NCI-H2196 (cell line): ENCODE measurements at regions not wholly inside any gene's neighbourhood (a gene's known extent, or its start where the extent isn't known, plus 50 kb on each side); places are given as distances from the start of the nearest gene placed in this dataset.
"Not testable (repeated sequence)": the region's sequence is repeated elsewhere in the genome, so short reads cannot be mapped to it uniquely, and the experiment has no call there.

ENCODE experiments used
- DNase-seq: peaks from one replicate; lab custom pipeline; 2025; ENCODE audit not compliant: unreplicated experiment; lab: John Stamatoyannopoulos, UW

- DNase-seq = not testable (repeated sequence)
These were observed 118.5 kb upstream of the RADX start for GRCh38 chrX:106493210-106493816.

GRCh38 chrX:106499473-106499872 lies 112.3 kb upstream of the RADX start:
- no peak for DNase-seq

GRCh38 chrX:106510713-106511403 lies 100.9 kb upstream of the RADX start:
- DNase-seq = no peak
